GM13977 (cell line): ENCODE measurements at regions not wholly inside any gene's neighbourhood (a gene's known extent, or its start where the extent isn't known, plus 50 kb on each side); places are given as distances from the start of the nearest gene placed in this dataset.

Source experiments
- DNase-seq: peaks from one replicate; pipeline ENCODE4 v3.0.0; 2012; ENCODE audit warnings: low spot score
- CTCF ChIP-seq: IDR thresholded peaks from 2 replicates; pipeline ENCODE4 v1.5.1; 2012; ENCODE audit warnings: mild to moderate bottlenecking, control low read depth; ENCODE audit not compliant: insufficient read depth; ENCODE audit errors: extremely low read depth, missing control alignments
- in situ Hi-C: fragments of 300-500 bp; cut with MboI; formaldehyde crosslinking; loops from one replicate; pipeline ENCODE4 v1.12.0; 2022; ENCODE audit warnings: low sequenced_read_pairs, low pct_unique_long_range_greater_than_20kb, mixed read lengths, inconsistent platforms; ENCODE audit not compliant: unreplicated experiment

GRCh38 chr11:70755410-70756158 lies 357.3 kb downstream of the CTTN start:
- TF ChIP-seq CTCF: peak; percentile 99
- in situ Hi-C loops: loop anchor here (25.0 kb wide), 1 partner anchor 293 kb away; no protein-coding TSS in a partner anchor
- DNase-seq: peak; percentile 91

- TF ChIP-seq CTCF: no peak
- in situ Hi-C loops: loop anchor here (25.0 kb wide), 1 partner anchor 294 kb away; no protein-coding TSS in a partner anchor
- DNase-seq: no peak
These were observed 358.0 kb downstream of the CTTN start for GRCh38 chr11:70756341-70756740.

- no peak for DNase-seq
- TF ChIP-seq CTCF: no peak
- in situ Hi-C loops: loop anchor here (25.0 kb wide), 1 partner anchor 294 kb away; no protein-coding TSS in a partner anchor
These were observed 358.4 kb downstream of the CTTN start for GRCh38 chr11:70756756-70757155.

- in situ Hi-C loops: loop anchor here (25.0 kb wide), 1 partner anchor 295 kb away; no protein-coding TSS in a partner anchor
- no peak for TF ChIP-seq CTCF
- DNase-seq: no peak
These were observed 358.9 kb downstream of the CTTN start for GRCh38 chr11:70757241-70757640.

GRCh38 chr11:70758206-70758605 lies 359.9 kb downstream of the CTTN start:
- no peak for DNase-seq
- in situ Hi-C loops: loop anchor here (25.0 kb wide), 1 partner anchor 296 kb away; no protein-coding TSS in a partner anchor
- no peak for TF ChIP-seq CTCF

GRCh38 chr11:70759846-70760245 lies 361.5 kb downstream of the CTTN start:
- no peak for TF ChIP-seq CTCF
- in situ Hi-C loops: loop anchor here (25.0 kb wide), 1 partner anchor 298 kb away; no protein-coding TSS in a partner anchor
- no peak for DNase-seq
